ENCODE measurements at regions not wholly inside any gene's neighbourhood (a gene's known extent, or its start where the extent isn't known, plus 50 kb on each side); places are given as distances from the start of the nearest gene placed in this dataset.
"Not testable (repeated sequence)": the region's sequence is repeated elsewhere in the genome, so short reads cannot be mapped to it uniquely, and the experiment has no call there.

GRCh38 chr18:73384246-73384645 lies 516.5 kb upstream of the NETO1 start:
- no peak for DNase-seq

- DNase-seq: no peak
These were observed 513.9 kb upstream of the NETO1 start for GRCh38 chr18:73381699-73382036.

DNA sequence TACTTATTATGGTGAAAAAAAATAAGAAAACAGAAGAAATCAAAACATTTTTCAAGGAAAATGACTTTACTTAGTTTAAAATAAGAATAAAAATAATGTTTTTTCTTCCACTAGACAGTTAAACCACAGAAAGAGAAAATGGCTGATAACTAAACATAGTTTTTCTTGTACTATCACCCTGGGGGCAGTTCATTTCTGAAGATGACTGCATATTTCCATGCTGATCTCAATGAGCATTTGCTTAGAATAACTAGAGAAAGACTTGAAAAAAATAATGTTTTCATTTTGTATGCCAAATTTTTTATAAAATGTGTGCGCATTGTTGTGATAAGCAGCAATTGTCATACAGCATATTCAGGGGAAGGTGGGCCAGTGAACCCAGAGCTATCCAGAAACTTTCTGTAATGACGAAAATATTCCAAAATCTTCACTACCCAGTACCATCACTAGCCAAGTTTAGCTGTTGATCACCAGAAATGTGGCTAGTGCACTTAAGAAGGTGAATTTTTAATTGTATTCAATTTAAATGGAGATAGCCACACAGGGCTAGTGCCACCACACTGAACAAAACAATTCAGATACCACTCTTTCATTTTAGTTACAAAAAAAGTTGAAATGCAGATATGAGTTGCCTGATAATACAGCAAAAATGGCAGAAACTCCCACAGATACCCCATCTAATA lies 513.4 kb upstream of the NETO1 start:
- no peak for DNase-seq

GRCh38 chr18:73366713-73367112 lies 498.9 kb upstream of the NETO1 start:
- DNase-seq: no peak

- DNase-seq: no peak
These were observed 497.2 kb upstream of the NETO1 start for GRCh38 chr18:73365018-73365417.

DNA sequence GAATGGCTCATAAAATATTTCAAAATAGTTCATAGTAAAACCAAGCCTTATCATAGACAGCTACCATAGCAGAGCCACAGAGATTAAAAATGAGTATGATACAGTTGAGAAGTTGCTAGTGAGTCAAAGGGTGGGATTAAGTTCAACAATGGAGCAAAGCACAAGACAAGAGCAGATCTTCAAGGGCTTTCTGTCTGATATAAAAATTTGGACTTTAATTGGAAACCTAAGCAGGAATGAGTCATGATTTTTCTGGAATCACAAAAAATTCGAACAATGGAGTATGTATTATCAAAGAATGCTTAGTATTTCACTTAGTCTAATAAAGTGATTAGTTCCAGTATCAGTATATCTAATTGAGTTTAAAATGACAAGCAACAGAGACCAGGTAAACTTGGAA lies 487.3 kb upstream of the NETO1 start:
- DNase-seq: no peak

DNA sequence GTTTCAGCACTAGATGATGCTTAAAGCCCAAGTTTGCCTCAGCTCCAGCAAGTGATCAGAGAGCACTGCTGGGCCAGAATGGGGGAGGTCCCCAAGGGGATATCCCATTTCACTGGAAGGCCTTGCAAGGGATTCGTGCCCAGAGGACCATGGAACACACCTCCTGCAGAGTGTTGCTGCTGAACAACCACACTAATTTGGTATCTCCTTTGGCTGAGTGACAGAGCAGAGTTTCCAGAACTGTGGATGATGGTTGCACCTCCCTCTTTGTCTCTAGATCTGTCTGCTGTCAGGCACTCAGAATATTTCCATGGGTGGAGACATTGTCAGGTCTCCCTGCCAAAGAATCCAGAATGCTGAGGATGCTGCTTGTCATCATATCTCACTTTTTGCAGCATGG lies 484.8 kb upstream of the NETO1 start:
- DNase-seq: no peak

DNA sequence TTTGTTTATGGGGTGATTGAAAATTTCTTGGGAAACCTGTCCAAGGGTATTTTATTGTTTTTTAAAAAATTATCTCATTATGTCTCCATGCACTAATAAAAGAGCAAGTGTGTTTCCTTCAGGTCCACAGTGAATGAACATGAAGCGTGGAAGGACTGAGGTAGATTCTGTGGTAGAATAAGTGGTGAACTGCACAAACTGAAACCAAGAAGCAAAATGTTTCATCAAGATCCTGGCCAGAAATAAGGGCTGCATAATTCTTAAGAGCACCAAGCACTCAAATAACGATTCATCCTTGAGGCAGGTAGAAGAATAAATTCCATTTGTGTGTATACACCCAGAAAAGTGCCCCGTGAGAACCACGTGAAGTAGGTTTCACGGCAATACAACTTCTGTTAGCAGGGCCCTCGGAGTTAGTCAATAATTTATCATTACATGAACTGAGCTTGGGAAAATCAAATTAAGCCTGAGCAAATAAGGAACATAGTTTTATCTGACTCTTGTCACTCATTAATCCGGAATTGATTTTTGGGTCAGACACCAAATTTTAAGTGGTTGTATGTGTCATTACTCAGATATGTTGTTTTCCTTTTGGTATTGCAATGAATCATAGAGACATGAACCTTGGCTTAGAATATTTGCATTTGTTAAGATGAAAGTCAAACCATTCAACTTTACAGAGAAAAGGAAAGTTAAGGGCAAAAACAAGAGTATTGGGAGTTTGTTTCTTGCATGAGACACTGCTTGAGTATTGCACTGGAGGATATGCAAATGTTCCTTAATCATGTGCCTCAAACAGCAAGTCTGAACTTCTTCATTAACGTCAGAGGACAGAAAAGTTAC lies 472.6 kb upstream of the NETO1 start:
- DNase-seq: no peak

GRCh38 chr18:73331212-73331772 lies 463.5 kb upstream of the NETO1 start:
- DNase-seq: no peak

DNA sequence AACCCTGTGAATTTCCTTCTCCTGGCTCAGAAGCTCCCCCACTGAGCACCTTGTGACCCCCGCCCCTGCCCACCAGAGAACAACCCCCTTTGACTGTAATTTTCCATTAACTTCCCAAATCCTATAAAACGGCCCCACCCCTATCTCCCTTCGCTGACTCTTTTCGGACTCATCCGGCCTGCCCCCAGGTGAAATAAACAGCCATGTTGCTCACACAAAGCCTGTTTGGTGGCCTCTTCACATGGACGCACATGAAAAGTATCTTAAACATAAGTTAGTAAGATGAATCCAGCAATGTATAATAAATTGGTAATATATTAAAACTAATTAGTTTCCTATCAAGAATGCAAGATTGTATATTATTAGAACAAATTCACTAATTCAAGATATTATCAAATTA lies 462.3 kb upstream of the NETO1 start:
- DNase-seq: not testable (repeated sequence)

- DNase-seq: not testable (repeated sequence)
These were observed 456.5 kb upstream of the NETO1 start for GRCh38 chr18:73324187-73324831.

- no peak for DNase-seq
These were observed 451.1 kb upstream of the NETO1 start for GRCh38 chr18:73318739-73319479.

- no peak for DNase-seq
These were observed 448.7 kb upstream of the NETO1 start for GRCh38 chr18:73316513-73316912.

DNA sequence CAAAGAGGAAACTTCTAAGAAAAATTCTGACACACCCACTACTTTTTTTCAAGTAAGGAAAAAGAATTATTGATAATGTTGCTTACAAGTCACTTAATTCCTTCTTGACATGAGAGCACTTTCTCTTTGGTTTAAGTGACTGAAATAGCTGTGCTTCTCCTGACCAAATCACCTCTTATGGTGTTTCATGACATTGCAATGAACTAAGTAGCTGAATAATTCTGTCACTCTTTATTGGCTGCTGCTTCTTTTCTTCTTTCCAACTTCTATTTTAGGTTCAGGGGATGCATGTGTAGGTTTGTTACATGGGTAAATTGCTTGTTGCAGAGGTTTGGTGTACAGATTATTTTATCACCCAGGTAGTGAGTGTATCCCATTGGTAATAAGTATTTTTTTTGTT lies 447.6 kb upstream of the NETO1 start:
- no peak for DNase-seq

DNA sequence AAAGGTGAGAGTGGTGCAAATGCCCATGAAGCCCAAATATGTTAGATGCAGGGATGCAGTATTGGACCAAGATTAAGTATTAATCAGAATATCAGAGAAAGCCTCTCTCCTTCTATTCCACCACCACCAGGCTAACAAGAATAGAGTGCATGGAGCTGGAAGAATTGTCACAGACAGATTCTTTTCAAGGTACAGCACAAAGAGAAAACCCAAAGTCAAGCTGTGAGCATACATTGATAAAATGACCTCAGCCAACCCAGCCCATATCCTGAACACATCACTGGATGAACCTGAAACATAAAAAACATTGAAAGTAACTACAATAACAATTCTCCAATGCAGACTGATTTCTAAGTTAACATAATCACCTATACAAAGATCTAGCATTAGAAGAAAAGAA lies 445.7 kb upstream of the NETO1 start:
- no peak for DNase-seq

- DNase-seq: no peak
These were observed 428.9 kb upstream of the NETO1 start for GRCh38 chr18:73296686-73297085.

DNA sequence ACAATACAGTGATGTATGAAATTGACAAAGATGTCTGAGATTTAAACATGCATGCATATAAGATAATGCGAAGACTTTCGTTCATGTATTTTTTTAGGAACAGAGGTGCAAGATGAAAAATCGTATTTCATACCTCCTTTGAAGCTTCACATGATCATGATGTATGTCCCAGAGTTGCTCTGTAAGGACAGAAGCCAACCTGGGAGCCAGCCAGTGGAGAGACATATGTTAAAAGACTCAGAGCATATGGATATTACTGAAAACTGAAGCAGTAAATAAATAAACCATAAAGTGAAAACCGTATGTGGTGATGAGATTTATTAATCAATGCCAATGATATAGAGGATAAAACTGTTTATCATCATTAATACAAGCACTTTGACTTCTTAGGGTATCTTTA lies 424.4 kb upstream of the NETO1 start:
- DNase-seq: no peak

DNA sequence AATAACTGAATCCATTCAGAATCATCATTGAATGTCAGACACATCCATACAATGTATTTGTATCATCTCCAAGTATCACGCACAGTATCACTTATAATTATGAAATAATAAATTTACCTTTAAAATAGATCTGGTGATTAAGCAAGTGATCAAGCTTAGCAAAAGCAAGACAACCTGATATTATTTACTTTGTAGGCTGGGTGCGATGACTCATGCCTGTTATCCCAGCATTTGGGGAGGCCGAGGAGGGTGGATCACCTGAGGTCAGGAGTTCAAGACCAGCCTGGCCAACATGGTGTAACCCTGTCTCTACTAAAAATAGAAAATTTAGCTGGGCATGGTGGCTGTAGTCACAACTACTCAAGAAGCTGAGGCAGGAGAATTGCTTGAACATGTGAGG lies 421.0 kb upstream of the NETO1 start:
- DNase-seq: no peak

DNA sequence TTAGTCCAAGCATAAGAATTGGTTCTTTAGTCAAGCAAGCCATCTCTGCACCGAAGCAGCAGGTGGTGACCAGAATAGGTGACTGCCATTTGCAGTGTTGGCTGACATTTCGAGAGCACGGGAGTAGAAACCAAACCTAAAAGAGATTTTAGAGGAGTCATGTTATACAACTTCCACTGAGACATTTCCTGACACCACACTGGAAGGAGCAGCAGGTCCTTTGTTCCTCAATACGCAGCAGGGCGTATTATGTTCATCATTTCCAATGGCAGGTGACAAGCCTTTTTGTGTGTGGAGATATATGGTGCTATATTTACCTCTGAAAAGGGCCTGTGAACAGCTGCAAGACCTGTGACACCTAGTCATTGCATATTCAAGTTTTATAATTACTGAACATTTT lies 418.8 kb upstream of the NETO1 start:
- DNase-seq: no peak

DNA sequence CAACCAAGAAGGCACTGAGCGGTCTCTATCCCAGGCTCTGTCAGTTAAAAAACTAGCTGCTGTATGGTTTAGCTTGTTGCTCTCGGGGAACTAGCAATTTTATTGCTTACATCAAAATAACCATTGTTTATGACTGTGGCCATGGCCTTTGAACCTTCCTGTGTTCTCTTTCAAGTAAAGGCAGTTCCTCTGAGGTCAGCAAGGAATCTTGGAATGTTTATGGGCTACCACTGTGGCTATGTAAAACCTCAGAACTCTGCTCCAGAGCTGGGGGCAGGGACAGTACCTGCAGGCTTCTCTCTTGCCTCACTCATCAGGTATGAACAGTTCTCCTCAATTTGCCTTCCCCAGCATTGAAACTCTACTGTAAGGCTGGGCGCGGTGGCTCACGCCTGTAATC lies 416.0 kb upstream of the NETO1 start:
- DNase-seq: no peak

DNA sequence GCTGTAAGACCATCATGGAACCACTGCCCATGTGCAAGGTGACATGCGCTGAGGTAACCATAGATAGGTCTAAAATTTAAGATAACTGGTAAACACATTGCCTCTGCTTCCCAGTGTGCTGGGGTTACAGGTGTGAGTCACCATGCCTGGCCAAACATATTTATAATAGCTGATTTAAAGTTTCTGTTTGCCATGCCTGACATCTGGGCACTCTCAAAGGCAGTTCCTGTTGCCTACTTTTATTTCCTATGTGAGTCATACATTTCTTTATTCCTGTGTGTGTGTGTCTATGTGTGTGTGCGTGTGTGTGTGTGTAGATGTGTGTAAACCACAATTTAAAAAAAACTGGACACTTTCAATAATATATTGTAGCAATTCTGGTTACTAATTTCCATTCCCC lies 415.2 kb upstream of the NETO1 start:
- DNase-seq: no peak

DNA sequence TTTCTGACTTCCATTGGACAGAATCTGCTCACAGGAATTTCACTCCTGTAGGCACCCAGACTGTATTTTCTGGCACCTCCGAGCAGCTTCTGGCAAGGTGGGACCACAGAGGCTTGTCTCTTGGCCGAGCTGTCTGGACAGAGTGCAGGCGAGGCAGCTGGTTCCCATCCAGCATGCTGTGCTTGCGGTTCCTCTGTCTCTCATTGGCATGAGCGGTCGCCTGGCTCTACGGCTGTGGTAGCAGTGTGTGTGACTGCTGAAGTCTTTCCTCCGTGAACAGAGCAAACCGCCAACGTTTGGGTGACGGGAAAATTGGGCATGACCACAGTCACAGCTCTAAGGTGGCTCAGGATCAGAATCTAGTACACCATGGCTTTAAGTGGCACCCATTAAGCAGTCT lies 411.7 kb upstream of the NETO1 start:
- no peak for DNase-seq

Data from CD4-positive, alpha-beta T cell treated with Interleukin-4 for 4 hours (primary cell).